H7 (cell line): ENCODE measurements at regions not wholly inside any gene's neighbourhood (a gene's known extent, or its start where the extent isn't known, plus 50 kb on each side); places are given as distances from the start of the nearest gene placed in this dataset.
A peak's percentile ranks its signal among the peaks of the same experiment; 100 is the strongest.

Experiments used
- DNase-seq: peaks from one replicate; pipeline ENCODE4 v3.0.0; 2012
- H3K27me3 ChIP-seq: 2 replicates; pipeline ENCODE4 v1.6.0; 2011; ENCODE audit warnings: mild to moderate bottlenecking, low read length; ENCODE audit not compliant: control insufficient read depth, insufficient read depth
- H3K36me3 ChIP-seq: replicated peaks from 2 replicates; pipeline ENCODE4 v1.5.1; 2011; ENCODE audit warnings: low read length; ENCODE audit not compliant: control insufficient read depth, insufficient read depth
- H3K4me3 ChIP-seq: 2 replicates; pipeline ENCODE4 v1.5.1; 2011; ENCODE audit warnings: low read depth, mild to moderate bottlenecking, control low read depth, low read length, moderate library complexity; ENCODE audit not compliant: insufficient read depth

DNA sequence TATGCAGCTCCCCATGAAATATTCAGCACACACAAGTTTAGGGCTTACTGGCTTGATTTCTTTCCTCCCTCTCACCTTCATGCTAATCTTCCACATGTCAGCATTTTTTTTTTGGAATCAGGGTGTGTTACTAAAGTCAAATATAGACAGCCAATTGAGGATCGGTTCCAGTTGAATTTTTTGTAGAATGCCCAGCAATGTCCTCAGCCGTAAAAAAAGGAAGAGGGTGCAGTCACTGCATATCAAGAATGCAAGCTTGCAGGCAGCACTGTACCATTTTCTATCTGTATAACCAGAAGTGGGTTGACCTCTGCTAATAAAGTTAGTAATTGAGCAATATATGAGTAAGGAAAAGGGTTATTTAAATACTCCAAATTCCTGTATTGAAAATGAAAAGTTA lies 51.4 kb upstream of the CHMP2B start:
- DNase-seq = no peak
- Histone ChIP-seq H3K36me3 (no peaks in the 10 kb centered on the region), H3K4me3 (no peak overlapping the region), H3K27me3 (no peaks in the 10 kb centered on the region)

DNA sequence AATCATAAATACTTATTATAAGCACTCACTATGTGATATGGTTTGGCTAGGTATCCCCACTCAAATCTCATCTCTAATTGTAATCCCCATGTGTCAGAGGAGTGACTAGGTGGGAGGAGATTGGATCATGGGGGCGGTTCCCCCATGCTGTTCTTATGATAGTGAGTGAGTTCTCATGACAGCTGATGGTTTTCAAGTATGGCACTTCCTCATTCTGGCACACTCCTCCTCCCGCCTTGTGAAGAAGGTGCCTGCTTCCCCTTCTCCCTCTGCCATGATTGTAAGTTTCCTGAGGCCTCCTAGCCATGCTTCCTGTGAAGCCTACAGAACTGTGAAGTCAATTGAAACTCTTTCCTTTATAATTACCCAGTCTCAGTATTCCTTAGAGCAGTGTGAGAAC lies 53.3 kb upstream of the CHMP2B start:
- no peak for DNase-seq
- no peaks in the 10 kb centered on the region for H3K36me3 ChIP-seq
- no peaks in the 10 kb centered on the region for H3K27me3 ChIP-seq
- H3K4me3 ChIP-seq = no peak overlapping the region

DNA sequence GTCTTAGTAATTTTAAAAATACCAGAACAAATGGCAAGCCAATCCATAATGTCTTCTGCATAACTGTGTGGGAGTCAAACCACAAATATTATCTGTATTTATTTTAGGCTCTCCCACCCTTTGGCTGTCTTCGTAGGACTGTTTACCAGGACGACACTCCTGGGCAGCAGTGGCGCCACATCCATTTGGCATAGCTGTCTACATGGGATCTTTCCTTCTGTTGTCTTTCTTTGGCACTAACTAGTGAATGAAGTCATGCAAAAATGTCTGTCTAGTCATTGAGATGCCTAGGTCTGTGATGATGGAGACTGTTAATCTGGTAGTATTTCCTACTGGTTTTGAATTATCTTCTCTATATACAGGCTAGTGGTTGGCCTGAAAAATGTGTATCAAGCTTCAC lies 54.0 kb upstream of the CHMP2B start:
- no peaks in the 10 kb centered on the region for H3K36me3 ChIP-seq
- no peak for DNase-seq
- H3K27me3 ChIP-seq = no peaks in the 10 kb centered on the region
- H3K4me3 ChIP-seq = no peak overlapping the region

DNA sequence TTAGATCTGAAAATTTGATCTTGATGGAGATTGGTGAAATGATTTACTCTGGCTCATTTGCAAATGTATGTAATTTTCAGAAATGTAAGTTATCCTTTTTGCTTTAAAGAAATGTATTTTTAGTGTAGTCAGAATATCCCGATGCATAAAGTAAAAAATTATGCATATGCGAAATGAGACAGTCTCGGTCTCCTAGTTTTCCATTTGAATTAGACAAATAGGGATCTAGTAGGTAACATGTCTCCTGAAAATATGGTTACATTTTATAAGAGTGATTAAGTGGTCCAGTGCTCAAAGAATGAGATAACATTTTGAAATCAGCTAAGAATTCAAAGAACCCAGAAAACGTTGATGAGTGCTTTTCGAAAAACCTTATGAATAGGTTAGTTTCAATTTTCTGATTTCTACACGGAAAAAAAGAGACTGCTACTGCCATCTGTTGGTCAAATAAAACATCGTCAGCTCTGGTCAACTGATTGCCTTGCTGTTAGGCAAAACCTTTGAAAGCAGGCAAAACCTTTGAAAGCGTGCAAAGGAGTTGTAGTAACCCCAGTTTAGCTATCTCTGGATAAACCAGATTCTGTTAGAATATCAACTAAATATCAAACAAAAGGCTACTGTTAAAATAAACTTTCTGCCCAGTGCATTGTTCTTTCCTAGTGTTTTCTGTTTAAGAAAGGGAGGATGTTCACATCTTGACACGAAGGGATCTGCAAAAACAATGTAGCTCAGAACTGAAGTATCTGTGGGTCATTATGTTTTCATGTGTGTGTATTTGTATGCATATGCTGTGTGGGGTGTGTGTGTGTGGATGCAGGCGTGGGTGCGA lies 59.3 kb upstream of the CHMP2B start:
- DNase-seq = peak; percentile 1
- Histone ChIP-seq H3K4me3 (no peak overlapping the region), H3K27me3 (no peaks in the 10 kb centered on the region), H3K36me3 (no peaks in the 10 kb centered on the region)

DNA sequence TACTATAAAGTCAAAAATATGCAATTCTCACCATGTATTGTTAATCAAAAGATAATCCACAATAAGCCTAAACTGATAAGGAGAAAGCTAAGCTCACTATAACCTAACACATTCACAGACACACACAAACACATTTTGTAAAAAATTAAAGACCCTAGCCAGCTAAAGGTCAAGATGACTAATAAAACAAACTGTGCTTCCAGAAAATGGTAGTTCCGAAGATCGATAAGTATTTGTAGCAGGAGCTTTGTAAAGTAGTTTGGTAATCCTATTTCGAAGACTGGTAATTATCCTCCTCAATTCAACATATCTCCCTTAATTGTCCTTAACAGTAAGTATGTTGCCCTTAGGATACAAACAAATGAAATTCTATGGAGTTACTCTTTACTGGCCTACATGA lies 62.9 kb upstream of the CHMP2B start:
- no peak overlapping the region for H3K4me3 ChIP-seq
- H3K27me3 ChIP-seq = no peaks in the 10 kb centered on the region
- no peak for DNase-seq
- H3K36me3 ChIP-seq = no peaks in the 10 kb centered on the region

DNA sequence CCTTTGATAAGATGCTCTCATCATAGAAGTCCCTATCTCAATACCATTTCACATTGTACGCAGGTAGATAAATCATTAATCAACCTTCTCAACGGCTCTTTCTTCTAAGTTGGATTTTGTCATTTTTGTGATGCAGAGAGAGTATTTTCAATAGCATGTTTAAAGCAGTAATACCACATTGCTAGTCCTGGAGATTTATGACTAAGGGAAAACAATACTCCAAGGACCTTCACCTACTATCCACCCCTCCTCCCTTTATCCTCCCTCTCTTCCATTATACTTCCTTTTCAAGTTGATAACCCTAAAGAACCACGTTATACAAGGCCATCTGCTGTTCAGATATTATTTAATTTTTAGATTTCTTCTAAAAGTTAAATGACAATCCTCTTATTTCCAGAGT lies 65.3 kb upstream of the CHMP2B start:
- Histone ChIP-seq H3K36me3 (no peaks in the 10 kb centered on the region), H3K4me3 (no peak overlapping the region), H3K27me3 (no peaks in the 10 kb centered on the region)
- no peak for DNase-seq

DNA sequence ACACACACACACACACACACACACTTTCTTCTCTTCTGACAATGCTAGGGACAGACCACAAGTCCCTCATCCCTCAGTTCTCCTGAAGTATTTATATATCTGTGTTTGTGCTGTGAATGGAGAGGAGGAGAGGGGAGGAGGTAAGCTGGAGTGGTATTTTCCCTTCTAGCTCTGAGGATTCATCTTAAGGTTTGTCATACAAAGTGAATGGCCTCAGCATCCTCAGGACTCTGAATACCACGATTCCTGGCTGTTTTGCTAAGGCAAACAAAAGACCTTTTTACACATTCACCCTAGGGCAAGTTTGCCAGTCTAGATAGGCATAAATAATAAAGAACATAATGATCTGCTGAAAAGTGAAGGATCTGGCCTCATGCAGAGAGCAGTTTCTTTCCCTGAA lies 65.7 kb upstream of the CHMP2B start:
- H3K27me3 ChIP-seq = no peaks in the 10 kb centered on the region
- DNase-seq = no peak
- no peaks in the 10 kb centered on the region for H3K36me3 ChIP-seq
- no peak overlapping the region for H3K4me3 ChIP-seq

DNA sequence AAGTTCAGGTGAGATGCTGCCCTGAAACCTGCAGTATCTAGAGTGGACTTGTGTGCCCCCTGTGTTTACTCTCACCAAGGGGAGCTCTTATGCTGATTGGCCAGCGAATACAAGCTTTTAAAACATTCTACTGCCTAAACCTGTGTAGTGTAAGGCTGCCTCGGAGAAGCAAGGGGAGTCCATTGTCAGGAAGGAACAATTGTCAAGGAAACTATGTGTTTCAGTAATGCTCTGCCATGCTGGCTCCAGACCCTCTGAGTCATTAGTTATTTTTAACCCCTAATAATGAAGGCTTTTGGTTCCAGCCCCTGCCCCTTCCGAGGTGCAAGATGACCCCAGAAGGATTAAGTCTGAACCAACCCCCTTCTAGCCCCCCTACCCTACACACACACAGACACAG lies 66.1 kb upstream of the CHMP2B start:
- no peak for DNase-seq
- H3K27me3 ChIP-seq = no peaks in the 10 kb centered on the region
- no peak overlapping the region for H3K4me3 ChIP-seq
- no peaks in the 10 kb centered on the region for H3K36me3 ChIP-seq

DNA sequence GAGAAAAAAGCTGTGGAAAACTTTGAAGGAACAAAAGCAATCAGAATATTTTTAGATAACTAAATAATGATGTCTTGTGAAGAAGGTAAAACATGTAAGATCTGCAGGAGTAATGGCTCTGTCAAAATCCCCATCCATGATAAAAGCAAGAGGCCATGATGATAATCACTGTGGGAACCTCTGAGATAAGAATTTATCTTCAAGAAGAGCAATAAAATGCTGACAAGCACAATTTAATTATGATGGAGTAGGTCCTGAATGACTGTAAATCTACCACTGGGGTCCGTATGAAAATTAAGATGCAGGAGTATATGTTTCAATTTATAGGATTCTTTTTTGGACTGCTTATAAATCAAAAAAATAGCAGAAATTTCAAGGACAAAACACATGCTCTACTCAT lies 68.3 kb upstream of the CHMP2B start:
- no peak for DNase-seq
- H3K4me3 ChIP-seq = no peak overlapping the region
- no peaks in the 10 kb centered on the region for H3K27me3 ChIP-seq
- H3K36me3 ChIP-seq = no peaks in the 10 kb centered on the region

DNA sequence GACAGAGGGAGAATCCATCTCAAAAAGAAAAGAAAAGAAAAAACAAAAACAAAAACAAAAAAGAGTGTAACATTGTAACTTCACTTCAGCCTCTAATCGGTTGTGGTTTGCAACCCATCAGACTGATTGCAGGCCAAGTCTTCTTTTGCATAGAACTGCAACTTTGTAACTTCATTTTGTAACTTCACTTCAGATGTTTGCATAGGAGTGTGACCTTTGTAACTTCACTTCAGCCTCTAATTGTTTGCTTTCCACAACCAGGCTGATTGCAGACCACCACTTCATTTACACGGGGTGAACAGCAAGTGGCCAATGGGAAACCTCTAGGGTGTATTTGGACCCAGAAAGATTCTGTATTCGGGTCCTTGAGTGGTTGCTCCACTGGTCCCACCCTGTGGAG lies 79.1 kb upstream of the CHMP2B start:
- no peak for DNase-seq
- no peak overlapping the region for H3K4me3 ChIP-seq
- H3K36me3 ChIP-seq = no peaks in the 10 kb centered on the region
- H3K27me3 ChIP-seq = no peaks in the 10 kb centered on the region

DNA sequence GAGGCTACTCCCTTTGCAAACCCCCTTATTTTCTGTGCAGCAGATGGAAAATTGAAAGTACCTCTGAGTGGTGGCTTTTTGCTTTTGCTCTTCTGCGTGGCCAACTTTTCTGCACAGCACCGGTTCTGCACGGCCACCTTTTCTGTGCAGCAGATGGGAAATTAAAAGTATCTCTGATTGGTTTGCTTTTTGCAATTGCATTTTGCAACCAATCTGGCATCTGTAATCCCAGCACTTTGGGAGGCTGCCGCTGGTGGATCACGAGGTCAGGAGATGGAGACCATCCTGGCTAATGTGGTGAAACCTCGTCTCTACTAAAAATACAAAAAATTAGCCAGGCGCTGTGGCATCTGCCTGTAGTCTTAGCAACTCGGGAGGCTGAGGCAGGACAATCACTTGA lies 79.5 kb upstream of the CHMP2B start:
- Histone ChIP-seq H3K27me3 (no peaks in the 10 kb centered on the region), H3K36me3 (no peaks in the 10 kb centered on the region), H3K4me3 (no peak overlapping the region)
- no peak for DNase-seq

DNA sequence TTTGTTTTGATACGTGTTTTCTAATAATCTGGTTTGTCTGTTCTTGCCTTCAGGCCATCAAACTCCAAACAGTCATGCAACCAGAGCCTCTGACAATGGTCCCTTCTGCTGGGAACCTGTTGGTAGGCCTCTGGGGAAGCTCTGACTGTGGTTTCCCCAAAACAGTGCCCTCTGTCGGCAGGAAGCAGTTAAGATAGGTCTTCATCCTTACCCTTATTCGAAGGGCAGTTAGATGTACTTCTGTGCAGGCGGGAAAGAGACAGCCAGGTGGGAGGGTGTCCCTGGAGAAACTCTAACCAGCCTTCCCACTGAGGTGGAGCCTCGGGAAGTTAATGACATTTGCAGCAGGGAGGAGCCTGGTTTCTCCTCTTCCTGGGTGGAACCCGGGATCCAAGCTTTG lies 81.6 kb upstream of the CHMP2B start:
- DNase-seq = peak; percentile 33
- no peaks in the 10 kb centered on the region for H3K36me3 ChIP-seq
- H3K27me3 ChIP-seq = no peaks in the 10 kb centered on the region
- H3K4me3 ChIP-seq = no peak overlapping the region

DNA sequence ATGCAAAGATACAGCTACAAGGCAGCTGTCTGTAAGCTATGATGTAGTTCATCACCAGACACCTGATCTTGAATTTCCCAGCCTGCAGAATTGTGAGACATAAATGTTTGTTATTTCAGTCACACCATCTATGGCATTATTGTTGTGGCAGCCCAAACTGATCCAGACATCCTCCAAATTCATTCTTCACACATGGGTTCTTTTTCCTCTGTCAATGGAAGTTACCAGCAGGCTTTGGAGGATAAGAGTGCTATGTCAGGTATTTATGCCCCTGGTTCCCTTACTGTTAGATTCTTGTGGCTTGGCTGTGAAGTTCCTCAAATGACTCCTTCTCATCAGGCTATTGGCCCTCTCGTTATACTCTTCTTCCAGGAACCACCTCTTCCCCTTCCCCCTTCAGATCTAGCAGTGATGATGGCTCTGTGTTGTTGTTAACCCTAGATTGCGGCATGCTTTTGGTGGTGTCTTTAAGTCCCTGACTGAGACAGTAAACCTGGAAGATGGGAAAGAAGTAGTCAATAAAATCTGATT lies 91.0 kb upstream of the CHMP2B start:
- no peak overlapping the region for H3K4me3 ChIP-seq
- no peaks in the 10 kb centered on the region for H3K27me3 ChIP-seq
- no peak for DNase-seq
- H3K36me3 ChIP-seq = no peaks in the 10 kb centered on the region

DNA sequence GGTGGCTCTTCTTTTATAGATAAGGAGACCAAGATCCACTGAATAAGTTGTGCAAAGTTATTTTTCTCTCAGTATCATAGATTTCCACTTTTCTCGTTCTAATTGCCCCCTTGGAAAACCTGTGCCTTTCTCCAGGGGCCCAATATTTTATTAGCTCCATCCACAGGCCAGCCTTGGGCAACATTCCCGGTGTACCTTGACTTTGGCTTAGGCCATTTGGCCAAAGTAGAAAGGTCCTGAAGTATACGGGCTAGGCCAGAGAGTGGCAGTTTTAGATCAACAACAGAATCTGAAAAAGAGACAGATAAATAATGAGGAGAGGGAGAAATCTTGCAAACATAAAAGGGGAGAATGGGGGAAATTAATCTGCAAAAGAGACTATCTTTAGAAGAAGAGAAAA lies 91.7 kb upstream of the CHMP2B start:
- DNase-seq = no peak
- no peaks in the 10 kb centered on the region for H3K27me3 ChIP-seq
- no peak overlapping the region for H3K4me3 ChIP-seq
- no peaks in the 10 kb centered on the region for H3K36me3 ChIP-seq

DNA sequence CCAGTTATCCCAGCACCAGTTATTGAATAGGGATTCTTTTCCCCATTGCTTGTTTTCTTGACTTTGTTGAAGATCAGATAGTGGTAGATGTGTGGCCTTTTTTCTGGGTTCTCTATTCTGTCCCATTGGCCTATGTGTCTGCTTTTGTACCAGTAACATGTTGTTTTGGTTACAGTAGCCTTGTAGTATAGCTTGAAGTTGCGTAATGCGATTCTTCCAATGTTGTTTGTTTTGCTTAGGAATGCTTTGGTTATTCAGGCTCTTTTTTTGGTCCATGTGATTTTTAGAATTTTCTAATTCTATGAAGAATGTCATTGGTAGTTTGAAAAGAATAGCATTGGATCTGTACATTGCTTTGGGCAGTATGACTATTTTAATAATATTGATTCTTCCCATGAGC lies 94.3 kb upstream of the CHMP2B start:
- Histone ChIP-seq H3K36me3 (no peaks in the 10 kb centered on the region), H3K27me3 (no peaks in the 10 kb centered on the region), H3K4me3 (no peak overlapping the region)
- DNase-seq = no peak

DNA sequence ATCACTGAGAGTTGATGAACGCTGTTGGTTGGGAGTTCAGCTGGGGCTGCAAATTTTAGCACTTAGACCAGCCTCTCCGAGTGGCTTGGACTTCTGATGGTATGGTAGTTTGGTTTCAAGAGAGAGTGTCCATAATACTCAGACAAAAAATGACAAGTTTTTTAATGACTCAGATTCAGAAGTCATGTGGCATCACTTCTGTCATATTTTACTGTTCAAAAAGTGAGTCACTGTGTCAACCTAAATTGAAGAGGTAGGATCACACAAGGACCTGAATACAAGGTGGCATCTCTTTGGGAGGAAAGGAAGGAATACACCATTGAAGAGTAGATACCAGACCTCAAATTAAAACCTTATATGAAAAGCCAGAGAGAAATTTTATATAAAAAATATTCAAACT lies 99.1 kb upstream of the CHMP2B start:
- Histone ChIP-seq H3K27me3 (no peaks in the 10 kb centered on the region), H3K4me3 (no peak overlapping the region), H3K36me3 (no peaks in the 10 kb centered on the region)
- no peak for DNase-seq
